Epithelial cell of proximal tubule (primary cell): ENCODE measurements at regions not wholly inside any gene's neighbourhood (a gene's known extent, or its start where the extent isn't known, plus 50 kb on each side); places are given as distances from the start of the nearest gene placed in this dataset.
A peak's percentile ranks its signal among the peaks of the same experiment; 100 is the strongest.
"Not testable (repeated sequence)": the region's sequence is repeated elsewhere in the genome, so short reads cannot be mapped to it uniquely, and the experiment has no call there.

Experiments
- DNase-seq: peaks from one replicate; pipeline ENCODE4 v3.0.0-alpha.2; 2011; ENCODE audit warnings: low read depth
- H3K4me3 ChIP-seq: 2 replicates; pipeline ENCODE4 v1.5.1; 2011; ENCODE audit warnings: low read depth, mild to moderate bottlenecking, low read length
- CTCF ChIP-seq: conservative IDR thresholded peaks from 2 replicates; pipeline ENCODE4 v1.5.1; 2012; ENCODE audit warnings: low read depth, mild to moderate bottlenecking, low read length

- TF ChIP-seq CTCF = no peak
- no peak overlapping the region for H3K4me3 ChIP-seq
- DNase-seq = no peak
Measured at GRCh38 chr15:38755718-38756117, 191.1 kb upstream of the RASGRP1 start.

GRCh38 chr15:38756441-38756840, 191.8 kb upstream of the RASGRP1 start:
- no peak for TF ChIP-seq CTCF
- DNase-seq = no peak
- H3K4me3 ChIP-seq = no peak overlapping the region

- TF ChIP-seq CTCF = no peak
- DNase-seq = no peak
- H3K4me3 ChIP-seq = no peak overlapping the region
Measured at GRCh38 chr15:38758043-38758442, 193.4 kb upstream of the RASGRP1 start.

GRCh38 chr15:38761681-38762080, 197.1 kb upstream of the RASGRP1 start:
- TF ChIP-seq CTCF = no peak
- no peak overlapping the region for H3K4me3 ChIP-seq
- no peak for DNase-seq

GRCh38 chr15:38768970-38769369, 204.4 kb upstream of the RASGRP1 start:
- no peak overlapping the region for H3K4me3 ChIP-seq
- no peak for DNase-seq
- peak; percentile 55 for TF ChIP-seq CTCF

- DNase-seq = no peak
- no peak overlapping the region for H3K4me3 ChIP-seq
- TF ChIP-seq CTCF = no peak
Measured at GRCh38 chr15:38769492-38769891, 204.9 kb upstream of the RASGRP1 start.

- DNase-seq, H3K4me3 ChIP-seq: not testable (repeated sequence)
Measured at GRCh38 chr15:38774076-38774475, 209.5 kb upstream of the RASGRP1 start.

- no peak for TF ChIP-seq CTCF
- no peak for DNase-seq
- H3K4me3 ChIP-seq = no peak overlapping the region
Measured at GRCh38 chr15:38781196-38781595, 216.6 kb upstream of the RASGRP1 start.
